ENCODE measurements at regions not wholly inside any gene's neighbourhood (a gene's known extent, or its start where the extent isn't known, plus 50 kb on each side); places are given as distances from the start of the nearest gene placed in this dataset.

- TF ChIP-seq CTCF (IDR thresholded peaks at IDR 0.05): no peak
- no peak for TF ChIP-seq POLR2A (IDR thresholded peaks at IDR 0.05)
Measured at GRCh38 chr1:81715391-81715790, 85.3 kb upstream of the ADGRL2 start.
